Mononuclear cell (primary cell): ENCODE measurements at regions not wholly inside any gene's neighbourhood (a gene's known extent, or its start where the extent isn't known, plus 50 kb on each side); places are given as distances from the start of the nearest gene placed in this dataset.

Experiments
- H3K27me3 ChIP-seq: 2 replicates; pipeline ENCODE4 v1.6.0; 2011; ENCODE audit warnings: low read length, control low read depth; ENCODE audit not compliant: insufficient read depth
- H3K4me1 ChIP-seq: 2 replicates; pipeline ENCODE4 v1.5.1; 2011; ENCODE audit warnings: mild to moderate bottlenecking, low read length, control low read depth; ENCODE audit not compliant: insufficient read depth
- H3K4me3 ChIP-seq: 2 replicates; pipeline ENCODE4 v1.5.1; 2011; ENCODE audit warnings: mild to moderate bottlenecking, low read length, moderate library complexity
- H3K9me3 ChIP-seq: 2 replicates; pipeline ENCODE4 v1.5.1; 2011; ENCODE audit warnings: low read depth, mild to moderate bottlenecking, control low read depth, low read length

GRCh38 chr5:87829217-87829551 lies 416.5 kb upstream of the CCNH start:
- Histone ChIP-seq H3K4me1 (no peaks in the 10 kb centered on the region), H3K27me3 (no peaks in the 10 kb centered on the region), H3K4me3 (no peak overlapping the region), H3K9me3 (peaks cover 2% of the 10 kb centered on the region)

GRCh38 chr5:87828545-87829216 lies 416.0 kb upstream of the CCNH start:
- Histone ChIP-seq H3K27me3 (no peaks in the 10 kb centered on the region), H3K9me3 (no peaks in the 10 kb centered on the region), H3K4me1 (no peaks in the 10 kb centered on the region), H3K4me3 (no peak overlapping the region)

- H3K4me3 ChIP-seq: no peak overlapping the region
These were observed 414.8 kb upstream of the CCNH start for GRCh38 chr5:87827539-87827938.

GRCh38 chr5:87826507-87826906 lies 413.8 kb upstream of the CCNH start:
- H3K4me1 ChIP-seq: no peaks in the 10 kb centered on the region
- no peaks in the 10 kb centered on the region for H3K9me3 ChIP-seq
- H3K27me3 ChIP-seq: no peaks in the 10 kb centered on the region
- H3K4me3 ChIP-seq: no peak overlapping the region

More at GRCh38 chr5:87827539-87827938, 414.8 kb upstream of the CCNH start:
- H3K27me3 ChIP-seq: no peaks in the 10 kb centered on the region
- H3K4me1 ChIP-seq: no peaks in the 10 kb centered on the region
- H3K9me3 ChIP-seq: no peaks in the 10 kb centered on the region

- H3K4me3 ChIP-seq: no peak overlapping the region
These were observed 412.9 kb upstream of the CCNH start for GRCh38 chr5:87825583-87825982.

GRCh38 chr5:87807783-87808182 lies 395.1 kb upstream of the CCNH start:
- Histone ChIP-seq H3K4me3 (no peak overlapping the region), H3K27me3 (no peaks in the 10 kb centered on the region), H3K9me3 (no peaks in the 10 kb centered on the region), H3K4me1 (no peaks in the 10 kb centered on the region)

More at GRCh38 chr5:87825583-87825982, 412.9 kb upstream of the CCNH start:
- H3K4me1 ChIP-seq: no peaks in the 10 kb centered on the region
- no peaks in the 10 kb centered on the region for H3K9me3 ChIP-seq
- no peaks in the 10 kb centered on the region for H3K27me3 ChIP-seq

GRCh38 chr5:87803352-87803751 lies 390.6 kb upstream of the CCNH start:
- H3K27me3 ChIP-seq: no peaks in the 10 kb centered on the region
- no peak overlapping the region for H3K4me3 ChIP-seq
- no peaks in the 10 kb centered on the region for H3K9me3 ChIP-seq
- no peaks in the 10 kb centered on the region for H3K4me1 ChIP-seq

GRCh38 chr5:87791869-87792268 lies 379.1 kb upstream of the CCNH start:
- H3K27me3 ChIP-seq: no peaks in the 10 kb centered on the region
- no peak overlapping the region for H3K4me3 ChIP-seq
- no peaks in the 10 kb centered on the region for H3K4me1 ChIP-seq
- no peaks in the 10 kb centered on the region for H3K9me3 ChIP-seq

GRCh38 chr5:87788416-87788815 lies 375.7 kb upstream of the CCNH start:
- Histone ChIP-seq H3K27me3 (peaks cover 15% of the 10 kb centered on the region), H3K4me3 (no peak overlapping the region), H3K9me3 (no peaks in the 10 kb centered on the region)

GRCh38 chr5:87787625-87788256 lies 375.0 kb upstream of the CCNH start:
- Histone ChIP-seq H3K4me1 (no peaks in the 10 kb centered on the region), H3K27me3 (peaks cover 22% of the 10 kb centered on the region), H3K9me3 (no peaks in the 10 kb centered on the region), H3K4me3 (no peak overlapping the region)

More at GRCh38 chr5:87788416-87788815, 375.7 kb upstream of the CCNH start:
- H3K4me1 ChIP-seq: no peaks in the 10 kb centered on the region

GRCh38 chr5:87787086-87787485 lies 374.4 kb upstream of the CCNH start:
- Histone ChIP-seq H3K4me3 (no peak overlapping the region), H3K27me3 (peaks cover 27% of the 10 kb centered on the region), H3K9me3 (no peaks in the 10 kb centered on the region), H3K4me1 (no peaks in the 10 kb centered on the region)

- Histone ChIP-seq H3K27me3 (peaks cover 33% of the 10 kb centered on the region), H3K4me1 (no peaks in the 10 kb centered on the region), H3K9me3 (no peaks in the 10 kb centered on the region), H3K4me3 (no peak overlapping the region)
These were observed 373.7 kb upstream of the CCNH start for GRCh38 chr5:87786471-87786870.

GRCh38 chr5:87785554-87786335 lies 373.0 kb upstream of the CCNH start:
- H3K27me3 ChIP-seq: peaks cover 37% of the 10 kb centered on the region
- H3K9me3 ChIP-seq: no peaks in the 10 kb centered on the region
- H3K4me1 ChIP-seq: no peaks in the 10 kb centered on the region
- no peak overlapping the region for H3K4me3 ChIP-seq

GRCh38 chr5:87784879-87785495 lies 372.3 kb upstream of the CCNH start:
- H3K4me3 ChIP-seq: no peak overlapping the region
- H3K4me1 ChIP-seq: no peaks in the 10 kb centered on the region
- no peaks in the 10 kb centered on the region for H3K9me3 ChIP-seq
- H3K27me3 ChIP-seq: peaks cover 39% of the 10 kb centered on the region

GRCh38 chr5:87784311-87784710 lies 371.6 kb upstream of the CCNH start:
- Histone ChIP-seq H3K4me1 (no peaks in the 10 kb centered on the region), H3K9me3 (no peaks in the 10 kb centered on the region), H3K4me3 (no peak overlapping the region), H3K27me3 (peaks cover 40% of the 10 kb centered on the region)
